GM21786 (cell line): ENCODE measurements at regions not wholly inside any gene's neighbourhood (a gene's known extent, or its start where the extent isn't known, plus 50 kb on each side); places are given as distances from the start of the nearest gene placed in this dataset.

ENCODE experiments used
- ATAC-seq: cut with Tn5 transposase; IDR thresholded peaks from one replicate; pipeline ENCODE4 v1.9.1; 2021; ENCODE audit not compliant: unreplicated experiment

DNA sequence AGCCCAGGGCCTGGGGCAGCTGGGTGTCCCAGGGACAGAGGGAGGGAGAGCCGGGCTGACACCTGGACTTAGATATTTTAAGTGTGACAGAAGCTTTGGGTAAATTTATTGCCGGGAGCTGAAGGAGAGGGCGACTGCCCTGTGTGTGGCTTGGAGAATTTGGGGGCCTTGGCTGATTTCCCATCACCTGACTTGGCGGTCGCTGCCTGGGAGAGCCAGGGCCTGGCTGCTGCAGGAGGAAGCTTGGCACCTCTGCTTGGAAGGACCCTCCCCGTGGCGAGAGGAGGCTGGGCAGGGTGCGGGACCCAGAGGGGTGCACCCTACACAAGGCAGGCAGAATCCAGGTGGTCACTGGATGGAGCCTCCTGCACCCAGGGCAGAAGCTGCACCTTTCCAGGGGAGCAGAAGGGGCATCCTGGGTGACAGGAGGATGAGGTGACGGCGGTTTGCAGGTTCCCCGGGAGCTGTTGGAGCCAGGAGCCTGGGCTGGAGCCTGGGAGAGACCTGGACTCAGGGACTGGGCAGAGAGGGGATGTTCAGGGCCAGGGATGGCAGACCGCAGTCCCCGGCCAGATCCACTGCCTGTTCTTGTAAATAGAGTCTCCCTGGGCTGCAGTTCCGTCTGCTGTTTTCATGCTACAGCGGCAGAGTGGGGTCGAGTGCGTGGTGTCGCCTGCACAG lies 72.0 kb downstream of the RGS12 start:
- ATAC-seq = no peak

DNA sequence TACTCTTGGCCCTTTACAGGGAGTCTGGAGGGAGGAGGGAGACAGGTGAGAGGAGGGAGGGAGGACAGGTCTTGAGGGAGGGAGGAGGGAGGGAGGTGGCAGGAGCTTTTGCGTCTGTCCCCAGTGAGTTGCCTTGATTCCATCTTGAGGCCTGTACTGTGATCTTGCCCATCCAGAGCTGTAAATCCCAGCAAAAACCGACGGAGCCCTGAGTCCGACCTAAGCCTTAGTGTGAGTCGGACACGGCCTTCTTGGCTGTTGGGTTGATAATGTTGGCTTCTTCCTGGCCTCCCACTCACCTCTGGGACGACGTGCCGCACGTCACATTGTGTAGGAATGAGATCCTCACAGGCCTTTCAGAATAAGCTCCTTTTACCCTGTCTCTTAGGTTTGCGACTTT lies 72.5 kb downstream of the RGS12 start:
- ATAC-seq = no peak

DNA sequence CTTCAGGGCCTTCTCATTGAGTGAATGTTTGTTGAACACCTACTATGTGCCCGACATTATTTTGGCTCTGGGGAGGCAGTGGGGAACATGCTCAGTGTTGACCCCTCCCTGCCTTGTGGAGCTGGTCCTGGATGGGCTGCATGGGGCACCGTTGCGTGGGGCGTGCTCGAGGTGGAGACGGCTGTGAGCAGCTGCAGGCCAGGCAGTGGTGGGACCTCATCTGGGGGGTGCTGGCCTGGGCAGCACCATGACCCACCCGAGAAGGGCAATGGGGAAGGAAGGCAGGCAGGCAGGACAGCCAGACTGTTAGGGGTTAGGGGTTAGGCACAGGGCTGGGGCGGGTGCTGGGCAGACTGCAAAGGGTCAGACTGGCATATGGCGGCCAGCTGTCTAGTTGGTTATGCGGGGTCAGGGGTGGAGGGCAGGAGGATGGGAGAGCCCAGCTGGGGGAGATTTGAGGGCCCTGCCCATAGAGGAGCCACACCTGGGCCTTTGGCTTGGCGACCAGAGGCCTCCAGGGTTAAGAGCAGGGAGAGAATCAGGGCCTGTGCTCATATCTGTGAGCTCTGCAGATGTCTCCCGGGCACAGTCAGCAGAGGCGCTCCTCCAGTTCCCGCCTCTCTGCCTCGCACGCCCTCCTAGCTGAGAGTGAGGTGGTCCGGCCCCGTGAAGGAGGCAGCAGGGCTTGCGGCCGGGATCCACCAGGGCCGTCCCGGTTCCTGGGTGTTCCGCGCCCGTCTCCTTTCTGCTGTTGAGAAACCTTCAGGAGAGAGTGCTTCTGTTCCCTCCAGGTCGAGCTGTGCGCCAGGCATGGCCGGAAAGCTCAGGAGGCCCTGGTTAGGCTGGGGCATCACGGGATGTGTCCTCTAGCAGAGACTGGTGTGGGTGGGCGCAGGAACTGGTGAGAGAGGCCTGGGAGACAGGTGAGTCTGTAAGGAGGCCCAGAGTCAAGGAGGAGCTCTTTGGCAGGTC lies 73.3 kb downstream of the RGS12 start:
- no peak for ATAC-seq

DNA sequence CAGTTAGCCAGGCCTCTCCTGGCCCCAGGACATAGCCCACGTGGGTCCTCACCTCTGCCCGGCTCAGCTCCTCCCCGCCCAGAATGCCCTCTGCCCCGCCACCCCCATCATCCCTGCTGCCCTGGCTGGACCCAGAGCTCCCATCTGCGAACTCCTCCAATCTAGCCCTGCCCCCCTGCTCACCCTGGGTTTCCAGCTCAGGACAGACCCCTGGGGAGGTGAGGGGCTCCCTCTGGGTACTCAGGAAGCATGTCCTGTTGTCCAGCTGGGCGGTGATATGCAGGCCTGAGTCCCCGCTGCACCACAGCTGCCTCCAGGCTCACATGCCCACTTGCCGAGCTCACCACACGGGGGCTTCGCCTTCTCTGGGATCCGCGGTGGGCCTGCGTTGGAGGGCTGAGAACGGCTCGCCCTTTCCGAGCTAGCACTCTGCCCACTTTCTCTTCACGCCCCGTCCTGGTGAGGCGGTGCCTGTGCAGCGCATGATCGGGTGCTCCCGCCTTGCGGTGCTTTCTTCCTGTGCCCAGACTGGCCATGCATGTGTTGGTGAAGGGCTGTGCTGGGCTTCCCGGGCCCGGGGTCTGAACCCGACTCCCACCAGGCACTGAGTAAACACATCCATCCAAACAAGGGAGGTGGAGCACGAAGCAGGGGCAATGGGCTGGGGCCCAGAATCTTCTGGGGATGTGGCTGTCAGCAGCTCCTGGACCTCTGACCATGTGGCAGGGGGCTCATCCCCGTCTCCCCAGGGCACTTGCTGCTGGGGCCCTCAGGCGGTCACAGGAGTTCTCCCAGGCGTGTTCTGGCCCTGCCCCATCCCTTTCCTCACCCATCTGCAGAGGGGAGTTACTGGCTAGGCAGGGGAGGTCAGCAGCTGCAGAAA lies 74.3 kb downstream of the RGS12 start:
- ATAC-seq = no peak

DNA sequence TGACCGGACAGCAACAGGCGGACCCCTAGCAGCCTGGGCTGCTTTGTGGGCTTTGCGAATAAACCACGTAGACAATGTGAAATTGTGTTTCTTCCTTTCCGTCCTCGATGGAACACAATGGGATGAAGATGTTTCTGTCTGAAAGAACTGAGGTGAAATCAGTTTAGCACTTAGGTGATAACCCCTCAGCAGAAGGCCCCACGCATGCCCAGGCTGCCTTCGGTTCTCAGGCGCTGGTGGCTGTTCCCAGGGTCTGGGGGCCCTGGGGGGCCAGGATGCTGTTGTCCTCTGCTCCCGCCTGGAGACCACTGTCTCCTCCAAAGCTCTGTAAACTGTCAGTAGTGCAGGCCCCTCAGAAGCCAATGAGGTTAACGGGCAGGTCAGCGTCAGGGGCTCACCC lies 73.9 kb upstream of the HGFAC start:
- ATAC-seq = no peak

DNA sequence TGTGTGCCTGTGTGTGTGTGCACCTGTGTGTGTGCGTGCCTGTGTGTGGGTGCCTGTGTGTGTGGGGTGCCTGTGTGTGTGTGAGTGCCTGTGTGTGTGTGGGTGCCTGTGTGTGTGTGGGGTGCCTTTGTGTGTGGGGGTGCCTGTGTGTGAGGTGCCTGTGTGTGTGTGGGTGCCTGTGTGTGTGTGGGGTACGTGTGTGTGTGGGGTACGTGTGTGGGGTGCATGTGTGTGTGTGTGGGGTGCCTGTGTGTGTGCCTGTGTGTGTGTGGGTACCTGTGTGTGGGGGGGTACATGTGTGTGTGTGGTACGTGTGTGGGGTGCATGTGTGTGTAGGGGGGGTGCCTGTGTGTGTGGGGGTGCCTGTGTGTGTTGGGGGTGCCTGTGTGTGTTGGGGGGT lies 73.4 kb upstream of the HGFAC start:
- ATAC-seq = no peak

DNA sequence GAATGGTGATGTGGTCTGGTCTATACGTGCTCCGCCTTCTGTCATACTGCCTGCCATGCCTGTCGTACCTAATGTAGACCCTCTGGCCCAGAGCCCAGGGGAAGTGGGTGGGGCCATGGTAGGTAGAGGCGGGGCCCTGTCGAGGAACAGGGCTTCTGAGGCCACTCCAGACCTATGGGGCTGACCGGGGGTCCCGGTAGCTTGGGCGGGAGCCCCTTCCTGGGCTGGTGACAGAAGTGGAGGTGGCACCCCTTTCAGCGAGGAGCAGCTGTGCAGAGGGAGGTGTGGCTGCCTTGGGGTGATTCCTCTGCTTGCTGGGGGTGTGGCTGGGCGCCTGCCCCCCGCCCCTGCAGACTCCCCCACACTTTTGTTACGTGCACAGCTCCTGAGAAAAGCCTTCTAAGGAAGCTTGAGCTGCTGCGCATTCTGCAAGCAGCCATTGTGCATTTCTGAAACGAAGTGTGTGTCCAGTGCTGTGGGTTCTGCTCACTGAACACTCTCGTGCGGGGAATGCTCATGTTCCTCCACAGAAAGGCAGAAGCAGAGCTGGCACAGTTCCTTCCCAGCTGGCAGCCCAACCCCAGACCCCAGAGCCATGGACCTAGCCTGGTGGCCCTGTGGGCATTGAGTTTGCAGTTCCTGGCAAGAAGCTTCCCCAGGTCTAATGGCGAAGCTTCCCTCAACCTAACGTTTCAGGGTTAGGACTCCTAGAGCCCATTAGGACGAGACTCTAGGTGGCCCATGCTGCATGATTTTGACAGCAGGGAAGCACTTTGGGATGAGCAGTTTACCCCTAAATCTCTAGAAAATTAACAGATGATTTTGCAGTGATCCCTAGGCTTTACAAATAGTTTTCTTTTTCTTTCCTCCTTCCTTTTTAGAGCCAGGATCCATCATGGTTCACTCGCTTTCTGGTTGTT lies 72.7 kb upstream of the HGFAC start:
- no peak for ATAC-seq

DNA sequence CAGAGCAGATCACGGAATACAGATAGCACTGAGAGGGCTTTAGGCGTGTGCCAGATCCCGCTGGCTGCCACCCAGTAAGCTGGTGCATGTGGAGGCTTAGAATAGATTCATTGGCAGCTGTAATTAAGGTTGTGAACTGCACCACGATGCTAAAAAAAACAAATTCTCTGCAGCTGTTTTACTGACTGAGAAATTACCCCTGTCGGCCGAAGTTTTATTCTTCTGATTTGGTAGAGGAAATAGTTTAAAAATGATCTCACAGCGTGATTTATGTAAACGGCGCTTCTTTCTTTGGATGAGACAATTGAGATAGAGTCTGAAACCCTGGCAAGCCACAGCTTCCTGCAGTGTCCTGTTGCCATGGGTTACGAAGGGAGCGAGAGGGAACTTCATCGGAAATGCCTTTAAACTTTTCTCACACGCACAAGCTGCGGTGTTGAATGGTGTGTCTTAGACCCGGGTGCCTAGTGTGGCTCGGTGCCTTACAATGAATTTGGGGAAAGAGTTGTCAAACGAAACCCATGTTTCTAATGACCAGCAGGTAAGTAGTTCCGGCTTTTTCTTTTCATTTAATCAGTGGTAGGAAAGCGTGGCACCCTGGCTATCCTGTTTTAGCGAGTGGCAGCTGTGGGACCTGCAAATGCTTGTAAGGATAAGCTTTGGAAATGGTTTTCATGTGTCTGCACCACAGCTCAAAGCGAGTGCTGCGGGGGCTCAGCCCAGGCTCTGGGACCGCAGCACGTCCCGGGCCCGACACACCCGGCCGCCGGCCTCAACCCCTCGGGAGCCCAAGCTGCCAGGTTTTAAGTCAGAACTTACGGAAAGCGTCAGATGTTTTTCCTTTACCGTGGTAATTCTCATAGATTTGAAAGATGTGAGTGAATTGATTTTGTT lies 71.7 kb upstream of the HGFAC start:
- ATAC-seq = no peak

DNA sequence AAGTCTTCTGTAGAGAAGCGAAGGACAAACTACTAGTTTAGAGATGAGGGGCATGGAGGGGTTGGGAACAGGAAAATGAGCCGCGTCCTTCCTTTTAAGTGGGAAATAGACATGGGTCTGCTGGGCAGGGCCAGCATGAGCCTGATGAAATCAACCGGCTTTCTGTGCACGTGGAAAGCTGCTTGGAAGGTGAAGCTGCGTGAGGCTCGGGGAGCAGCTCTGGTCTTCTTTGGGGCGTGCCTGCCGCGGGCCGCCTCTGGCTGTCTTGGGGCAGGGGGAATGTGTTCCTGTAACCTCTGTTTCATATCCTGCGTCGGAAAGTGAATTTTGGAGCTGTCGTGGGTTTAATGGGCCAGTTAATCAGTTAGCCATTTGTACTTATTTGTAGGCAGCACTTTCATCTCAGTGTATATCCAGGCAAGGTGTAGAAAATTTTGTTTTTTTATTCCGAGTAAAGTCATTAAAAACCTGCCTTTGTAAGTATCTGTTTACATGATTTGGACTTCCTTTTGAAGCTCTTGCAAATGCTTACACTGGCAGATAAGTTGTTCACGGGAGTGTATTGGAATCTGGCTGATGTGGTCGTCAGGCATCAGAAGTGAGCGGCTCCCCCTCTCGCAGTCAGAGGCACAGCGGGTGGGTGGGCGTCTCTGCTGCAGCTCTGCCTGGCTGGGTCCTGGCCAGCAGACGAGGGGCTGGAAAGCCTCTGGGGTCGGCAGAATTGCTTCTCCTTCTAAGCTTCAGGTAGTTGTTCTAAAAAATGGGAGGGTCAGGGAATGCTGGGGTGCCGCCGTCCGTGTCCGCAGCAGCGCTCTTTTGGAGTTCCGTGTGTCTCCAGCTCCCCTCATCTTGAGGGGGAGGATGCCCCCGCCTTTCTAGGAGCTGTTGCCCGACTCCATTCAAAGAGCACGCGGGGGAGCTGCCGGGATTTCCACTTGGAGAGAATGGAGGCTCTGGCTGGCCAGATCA lies 70.5 kb upstream of the HGFAC start:
- ATAC-seq = no peak

DNA sequence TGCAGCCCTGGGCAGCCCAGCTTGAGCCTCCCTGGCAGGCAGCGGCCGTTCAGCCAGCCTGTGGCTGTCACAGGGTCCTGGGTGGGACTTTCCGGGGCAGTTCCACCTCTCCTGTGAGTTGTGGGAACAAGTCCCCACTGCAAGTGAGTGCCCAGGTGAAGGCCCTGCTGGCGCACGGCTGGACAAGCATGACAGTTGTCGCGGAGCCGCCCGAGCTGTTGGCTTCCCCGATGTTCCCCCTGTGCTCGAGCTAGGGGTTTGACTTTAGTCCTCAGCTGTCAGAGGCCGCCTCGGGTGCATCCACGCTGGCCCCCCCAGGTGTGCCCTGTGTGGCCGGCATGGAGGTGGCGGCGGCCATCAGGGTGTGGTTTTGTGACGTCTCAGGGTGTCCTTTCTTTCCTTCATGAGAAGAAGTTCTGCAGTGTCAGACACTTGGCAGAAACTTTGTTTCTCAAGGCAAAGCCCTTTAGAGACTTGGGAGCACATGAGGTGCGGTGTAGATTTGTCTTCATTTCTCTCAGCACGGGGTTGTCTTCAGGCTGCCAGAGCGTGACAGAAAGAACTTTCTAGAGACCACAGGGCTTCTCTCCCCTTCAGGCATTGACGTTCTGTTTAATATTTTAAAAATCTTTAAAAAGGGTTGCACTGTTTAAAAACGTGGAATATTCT lies 69.4 kb upstream of the HGFAC start:
- no peak for ATAC-seq

DNA sequence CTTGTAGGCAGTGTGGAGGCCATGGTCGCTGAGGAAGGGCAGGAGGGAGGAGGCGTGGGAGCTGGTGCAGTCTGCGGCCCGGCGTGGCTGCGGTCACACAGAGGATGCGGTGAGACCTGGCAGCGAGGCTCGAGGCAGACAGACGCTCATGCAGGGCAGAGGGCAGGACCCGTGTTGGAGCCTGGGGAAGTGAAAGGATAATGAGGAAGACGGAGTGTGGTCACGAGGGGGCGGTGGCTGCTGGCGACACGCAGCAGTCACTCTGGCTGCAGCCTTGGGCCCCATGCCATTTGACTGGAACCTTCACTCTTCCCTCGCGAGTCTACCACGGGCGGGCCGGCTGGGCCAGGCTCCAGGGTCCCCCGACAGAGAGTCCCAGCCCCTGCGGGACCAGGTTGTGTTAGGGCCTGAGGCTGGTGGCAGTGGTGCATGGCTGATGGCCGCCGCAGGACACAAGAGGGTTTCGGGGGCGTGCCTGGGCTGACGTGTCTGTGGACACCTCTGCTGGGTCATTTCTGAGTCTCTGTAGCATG lies 68.8 kb upstream of the HGFAC start:
- ATAC-seq = peak; percentile 65

DNA sequence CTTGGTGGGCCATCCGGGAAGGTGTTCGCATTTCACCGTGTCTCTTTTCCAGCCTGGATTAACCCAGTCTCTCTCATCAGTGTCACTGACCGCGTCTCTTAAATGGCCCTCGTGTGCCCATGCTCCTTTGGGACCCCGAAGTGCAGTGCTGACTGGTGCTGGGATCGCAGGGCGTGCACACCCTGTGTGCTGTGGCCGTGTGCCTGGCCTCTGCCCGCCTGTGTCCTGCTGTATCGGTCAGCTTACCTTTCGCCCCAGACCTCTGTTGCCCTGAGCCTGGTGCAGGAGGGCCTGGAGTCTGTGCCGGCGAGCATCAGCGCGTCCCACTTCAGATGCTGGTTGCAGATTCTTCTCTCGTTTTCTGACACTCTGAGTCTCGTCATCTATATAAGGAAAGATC lies 68.3 kb upstream of the HGFAC start:
- ATAC-seq = no peak

DNA sequence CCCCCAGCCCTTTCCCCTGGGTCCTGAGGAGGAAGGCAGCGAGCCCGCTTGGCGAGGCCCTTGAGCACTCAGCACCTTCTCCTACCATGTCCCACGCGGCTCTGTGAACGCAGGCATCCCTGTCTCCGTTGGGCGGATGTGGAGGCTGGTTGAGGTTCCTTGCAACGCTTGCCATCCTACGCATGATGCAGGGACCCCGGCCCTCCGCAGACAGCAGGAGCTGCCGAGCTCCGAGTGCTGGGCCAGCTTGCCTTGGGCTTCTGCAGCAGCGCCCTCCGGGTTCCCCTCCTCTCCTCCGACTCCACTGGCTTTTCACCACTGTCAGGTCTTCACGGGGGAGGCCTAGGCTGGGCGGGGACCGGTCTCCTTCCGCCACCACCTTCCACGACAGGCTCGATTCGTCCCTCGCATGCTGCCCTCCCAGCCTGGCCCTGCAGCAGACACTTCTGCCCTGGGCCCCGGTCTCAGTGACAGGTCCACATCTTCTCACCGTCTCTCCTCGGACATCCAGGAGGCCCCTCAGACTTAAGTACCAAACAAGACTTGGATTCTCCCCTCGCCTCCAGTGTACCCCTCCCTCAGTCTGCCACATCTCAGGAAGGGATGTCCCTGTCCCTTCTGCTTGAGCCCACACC lies 67.6 kb upstream of the HGFAC start:
- no peak for ATAC-seq

DNA sequence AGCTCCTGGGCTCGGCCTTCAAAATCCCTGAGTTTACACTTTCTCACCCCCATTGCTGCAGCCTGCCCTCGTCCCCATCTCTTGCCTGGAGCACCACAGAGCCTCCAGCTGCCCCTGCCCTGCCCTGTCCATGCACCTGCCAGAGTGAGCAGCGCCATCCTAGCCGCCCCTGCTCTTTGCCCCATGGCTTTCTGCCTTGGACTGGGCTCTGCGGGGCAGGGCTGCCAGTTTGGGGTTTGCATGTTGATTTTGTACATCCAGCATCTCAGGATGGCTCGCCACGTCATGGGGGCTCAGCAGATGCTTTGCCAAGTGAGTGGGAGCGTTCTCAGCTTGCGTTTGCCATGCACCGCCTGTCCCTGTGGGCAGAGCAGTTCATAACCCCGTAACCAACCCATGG lies 67.1 kb upstream of the HGFAC start:
- ATAC-seq = no peak

DNA sequence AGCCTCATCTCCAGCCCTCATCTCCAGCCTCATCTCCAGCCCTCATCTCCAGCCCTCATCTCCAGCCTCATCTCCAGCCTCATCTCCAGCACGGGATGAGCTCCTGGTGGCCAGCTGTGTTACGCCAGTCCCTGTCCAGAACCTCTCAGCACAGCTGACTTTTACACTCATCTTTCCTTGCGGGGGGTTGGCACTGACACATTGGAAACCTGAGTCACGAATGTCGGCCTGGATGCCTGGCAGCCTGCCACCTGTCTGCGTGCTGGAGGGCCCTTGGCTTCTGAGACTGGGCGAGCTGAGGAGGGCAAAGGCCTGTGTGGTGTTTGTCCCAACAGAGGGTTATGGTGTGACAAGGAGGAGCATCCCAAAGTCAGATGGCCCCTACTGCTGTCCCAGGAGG lies 66.1 kb upstream of the HGFAC start:
- ATAC-seq = no peak

DNA sequence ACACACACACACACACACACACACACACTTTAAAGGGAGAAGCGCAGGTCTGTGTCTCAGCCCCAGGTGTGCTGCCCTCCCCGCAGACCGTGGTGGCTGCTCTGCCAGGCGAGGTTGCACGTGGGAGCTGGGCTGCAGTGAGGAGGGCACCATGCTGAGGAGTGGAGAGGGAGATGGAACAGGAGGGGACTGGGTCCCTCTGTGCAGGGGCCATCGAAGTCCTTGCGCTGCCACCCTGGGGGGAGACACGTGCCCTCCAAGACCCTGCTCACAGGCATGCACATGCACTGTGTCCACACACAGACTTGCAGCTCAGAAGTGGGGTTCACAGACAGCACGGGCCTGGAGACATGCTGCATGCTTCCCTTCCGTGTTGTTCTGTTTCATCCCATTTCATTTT lies 65.5 kb upstream of the HGFAC start:
- no peak for ATAC-seq

DNA sequence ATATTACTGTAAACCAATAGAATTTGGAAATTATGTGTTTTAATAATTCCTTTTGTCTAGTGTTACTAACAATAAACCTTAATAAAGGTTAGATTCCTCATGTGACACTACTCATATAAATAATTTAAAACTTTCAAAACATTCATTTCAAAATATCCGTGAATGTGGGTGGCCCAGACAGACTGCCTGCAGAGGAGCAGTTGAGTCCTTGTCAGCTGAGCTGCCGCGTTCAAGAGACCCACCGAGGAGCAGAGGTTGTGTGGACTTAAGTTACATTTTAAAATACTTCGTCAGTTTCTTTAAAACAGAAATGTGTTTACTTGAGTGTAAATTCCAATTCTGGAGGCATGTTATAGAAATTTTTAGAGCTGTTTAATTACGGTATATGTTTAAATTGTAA lies 64.2 kb upstream of the HGFAC start:
- ATAC-seq = no peak
